GM23338 (cell line): ENCODE measurements at regions not wholly inside any gene's neighbourhood (a gene's known extent, or its start where the extent isn't known, plus 50 kb on each side); places are given as distances from the start of the nearest gene placed in this dataset.
A peak's percentile ranks its signal among the peaks of the same experiment; 100 is the strongest.

ENCODE experiments used
- ATAC-seq: fragments of 200-7000 bp; cut with Tn5 transposase; 3 replicates; pipeline ENCODE4 v1.9.1; 2020
- DNase-seq: peaks from one replicate; pipeline ENCODE4 v3.0.0-alpha.2; 2015; ENCODE audit warnings: low spot score
- H2AFZ ChIP-seq: fragments of 200-600 bp; sonication (generic); 2 replicates; pipeline ENCODE4 v1.8.0; 2016; ENCODE audit warnings: antibody characterized with exemption, mild to moderate bottlenecking, moderate library complexity
- H3F3A ChIP-seq: fragments of 200-600 bp; sonication (generic); replicated peaks from 2 replicates; pipeline ENCODE4 v1.8.0; 2017; ENCODE audit warnings: antibody characterized with exemption, mixed run types, low read depth
- H3K27ac ChIP-seq: fragments of 200-600 bp; sonication (generic); 2 replicates; pipeline ENCODE4 v1.6.1; 2016; ENCODE audit warnings: low read depth
- H3K27me3 ChIP-seq: fragments of 200-600 bp; sonication (generic); 2 replicates; pipeline ENCODE4 v1.8.0; 2016; ENCODE audit warnings: mild to moderate bottlenecking, mixed run types, moderate library complexity; ENCODE audit not compliant: insufficient read depth
- H3K36me3 ChIP-seq: fragments of 200-600 bp; sonication (generic); 2 replicates; pipeline ENCODE4 v1.8.0; 2016; ENCODE audit warnings: mild to moderate bottlenecking; ENCODE audit not compliant: insufficient read depth
- H3K4me1 ChIP-seq: fragments of 200-600 bp; sonication (generic); 2 replicates; pipeline ENCODE4 v1.8.0; 2016; ENCODE audit warnings: mild to moderate bottlenecking, moderate library complexity; ENCODE audit not compliant: insufficient read depth
- H3K4me2 ChIP-seq: fragments of 200-600 bp; sonication (generic); 2 replicates; pipeline ENCODE4 v1.7.1; 2017; ENCODE audit warnings: mixed run types
- H3K4me3 ChIP-seq: fragments of 200-600 bp; sonication (generic); 2 replicates; pipeline ENCODE4 v1.6.1; 2016; ENCODE audit warnings: mixed run types
- H3K79me2 ChIP-seq: fragments of 200-600 bp; sonication (generic); replicated peaks from 2 replicates; pipeline ENCODE4 v1.8.0; 2017; ENCODE audit warnings: mild to moderate bottlenecking; ENCODE audit not compliant: insufficient read depth
- H3K9me2 ChIP-seq: fragments of 200-600 bp; sonication (generic); 2 replicates; pipeline ENCODE4 v1.8.0; 2017; ENCODE audit not compliant: insufficient read depth
- H4K20me1 ChIP-seq: fragments of 200-600 bp; sonication (generic); replicated peaks from 2 replicates; pipeline ENCODE4 v1.8.0; 2017; ENCODE audit warnings: mild to moderate bottlenecking; ENCODE audit not compliant: insufficient read depth
- H3K27ac Mint-ChIP-seq: 2 replicates; pipeline ENCODE4 v1.8.0; 2020; ENCODE audit warnings: inconsistent platforms, mild to moderate bottlenecking, moderate library complexity, mixed read lengths
- H3K27me3 Mint-ChIP-seq: 3 replicates; pipeline ENCODE4 v1.8.0; 2022; ENCODE audit warnings: low read depth, mild to moderate bottlenecking, moderate library complexity, mixed read lengths, inconsistent platforms; ENCODE audit not compliant: insufficient read depth, poor library complexity
- H3K36me3 Mint-ChIP-seq: 3 replicates; pipeline ENCODE4 v1.8.0; 2021; ENCODE audit warnings: low read depth, mild to moderate bottlenecking, inconsistent platforms, moderate library complexity, mixed read lengths
- H3K4me1 Mint-ChIP-seq: 3 replicates; pipeline ENCODE4 v1.8.0; 2020; ENCODE audit warnings: mild to moderate bottlenecking, inconsistent platforms, mixed read lengths
- H3K4me3 Mint-ChIP-seq: 3 replicates; pipeline ENCODE4 v1.8.0; 2021; ENCODE audit warnings: moderate library complexity, mild to moderate bottlenecking, inconsistent platforms, mixed read lengths
- H3K9me3 Mint-ChIP-seq: 3 replicates; pipeline ENCODE4 v1.8.0; 2020; ENCODE audit warnings: moderate library complexity, mild to moderate bottlenecking, inconsistent platforms, mixed read lengths
- CREB1 ChIP-seq: fragments of 250-450 bp; sonication (Bioruptor Pico); IDR thresholded peaks from 2 replicates; pipeline ENCODE4 v1.5.0; 2020; ENCODE audit warnings: low read depth, mild to moderate bottlenecking, moderate library complexity
- CTCF ChIP-seq, 2 experiments: fragments of 200-600 bp in 1 of 2; sonication (generic) in 1 of 2; conservative IDR thresholded peaks; 2 replicates each; pipeline versions ENCODE4 v1.5.1 to v1.6.1; 2016 to 2017; ENCODE audit warnings: antibody characterized with exemption in 2 of 2, low read depth in 2 of 2, mild to moderate bottlenecking in 2 of 2, moderate library complexity in 1 of 2
- ETS1 ChIP-seq: IDR thresholded peaks from 2 replicates; pipeline ENCODE4 v1.6.1; 2016; ENCODE audit warnings: antibody characterized with exemption
- EZH2 ChIP-seq: fragments of 200-600 bp; sonication (generic); IDR thresholded peaks from one replicate; pipeline ENCODE4 v1.8.0; 2017; ENCODE audit warnings: antibody characterized with exemption, mild to moderate bottlenecking, low read depth; ENCODE audit not compliant: unreplicated experiment
- EZH2phosphoT487 ChIP-seq: fragments of 200-600 bp; sonication (generic); IDR thresholded peaks from one replicate; pipeline ENCODE4 v1.8.1; 2018; ENCODE audit warnings: antibody characterized with exemption; ENCODE audit not compliant: unreplicated experiment
- JUNB ChIP-seq: IDR thresholded peaks from one replicate; pipeline ENCODE4 v1.6.1; 2016; ENCODE audit warnings: antibody characterized with exemption; ENCODE audit not compliant: unreplicated experiment
- NANOG ChIP-seq: IDR thresholded peaks from 2 replicates; pipeline ENCODE4 v1.6.1; 2016; ENCODE audit warnings: antibody characterized with exemption, borderline replicate concordance
- POLR2AphosphoS5 ChIP-seq: IDR thresholded peaks from 2 replicates; pipeline ENCODE4 v1.6.1; 2016; ENCODE audit warnings: antibody characterized with exemption, low read depth
- REST ChIP-seq: IDR thresholded peaks from one replicate; pipeline ENCODE4 v1.6.1; 2018; ENCODE audit warnings: antibody characterized with exemption; ENCODE audit not compliant: unreplicated experiment
- STAT1 ChIP-seq: IDR thresholded peaks from one replicate; pipeline ENCODE4 v1.6.1; 2016; ENCODE audit warnings: antibody characterized with exemption; ENCODE audit not compliant: unreplicated experiment
- ZNF114 ChIP-seq: fragments of 250-450 bp; sonication (Bioruptor Pico); IDR thresholded peaks from 2 replicates; pipeline ENCODE4 v1.5.0; 2020; ENCODE audit warnings: mild to moderate bottlenecking, moderate library complexity
- ZNF331 ChIP-seq: fragments of 250-450 bp; sonication (Bioruptor Pico); IDR thresholded peaks from 2 replicates; pipeline ENCODE4 v1.5.0; 2020; ENCODE audit warnings: low read depth, mild to moderate bottlenecking, moderate library complexity

GRCh38 chr10:3836222-3836820 is 51.3 kb upstream of the KLF6 start (continued):
- no peak for TF ChIP-seq CTCF (conservative IDR thresholded peaks at IDR 0.05; ENCODE audit: low read depth in 2 of 2)
- TF ChIP-seq POLR2AphosphoS5 = no peak
- TF ChIP-seq ZNF114 = no peak
- no peak for TF ChIP-seq REST
- TF ChIP-seq ZNF331 (CRISPR knock-in tag) = no peak
- TF ChIP-seq NANOG = no peak
- TF ChIP-seq STAT1 = no peak
- no peak for TF ChIP-seq EZH2phosphoT487
- no peak for TF ChIP-seq EZH2
- TF ChIP-seq JUNB = no peak
- no peak for TF ChIP-seq ETS1

GRCh38 chr10:3835770-3836169 is 50.8 kb upstream of the KLF6 start:
- no peaks in the 10 kb centered on the region for H3F3A ChIP-seq
- H3K4me1 ChIP-seq = peaks cover 4% of the 10 kb centered on the region
- no peak overlapping the region for H3K4me3 ChIP-seq
- no peak overlapping the region for H3K4me3 Mint-ChIP-seq
- H3K36me3 Mint-ChIP-seq = no peaks in the 10 kb centered on the region
- DNase-seq (no peak), ATAC-seq (no peak)
- TF ChIP-seq ZNF331 (CRISPR knock-in tag) (no peak), STAT1 (no peak), CREB1 (CRISPR knock-in tag) (no peak), POLR2AphosphoS5 (no peak), REST (no peak), ZNF114 (no peak), CTCF (conservative IDR thresholded peaks at IDR 0.05; ENCODE audit: low read depth in 2 of 2) (no peak)
- H3K79me2 ChIP-seq = no peaks in the 10 kb centered on the region
- H4K20me1 ChIP-seq = no peaks in the 10 kb centered on the region
- peaks cover 2% of the 10 kb centered on the region for H3K27me3 Mint-ChIP-seq
- no peak overlapping the region for H3K4me2 ChIP-seq
- H3K27ac Mint-ChIP-seq = no peak overlapping the region
- H3K27ac ChIP-seq = no peak overlapping the region
- no peaks in the 10 kb centered on the region for H3K9me3 Mint-ChIP-seq
- H3K27me3 ChIP-seq = no peaks in the 10 kb centered on the region
- peak overlapping the region; percentile 87; the same call in 1 of the 2 replicates for H2AFZ ChIP-seq
- no peaks in the 10 kb centered on the region for H3K36me3 ChIP-seq
- H3K4me1 Mint-ChIP-seq = peaks cover 2% of the 10 kb centered on the region; the same call in 2 of the 3 replicates
- H3K9me2 ChIP-seq = 0 out of 2 replicates have a peak, but pooled peaks cover 4% of the 10 kb centered on the region
